ENCODE measurements at regions not wholly inside any gene's neighbourhood (a gene's known extent, or its start where the extent isn't known, plus 50 kb on each side); places are given as distances from the start of the nearest gene placed in this dataset.

GRCh38 chr1:34642679-34643078, 112.2 kb upstream of the GJB5 start:
- no peaks in the 10 kb centered on the region for H3K36me3 ChIP-seq (ENCODE audit: control insufficient read depth, insufficient read depth, low read length)
- H3K27me3 ChIP-seq (ENCODE audit: control insufficient read depth, insufficient read depth, low read length): no peaks in the 10 kb centered on the region
- no peak for FAIRE-seq
- H3K4me3 ChIP-seq (ENCODE audit: low read depth, low read length): no peak overlapping the region
- no peak for TF ChIP-seq CTCF (IDR thresholded peaks at IDR 0.05; ENCODE audit: insufficient read depth, low read length, severe bottlenecking)
- DNase-seq (ENCODE audit: low read depth): no peak

GRCh38 chr1:34645109-34645688, 109.6 kb upstream of the GJB5 start:
- no peak overlapping the region for H3K4me3 ChIP-seq (ENCODE audit: low read depth, low read length)
- TF ChIP-seq CTCF (IDR thresholded peaks at IDR 0.05; ENCODE audit: insufficient read depth, low read length, severe bottlenecking): no peak
- no peaks in the 10 kb centered on the region for H3K27me3 ChIP-seq (ENCODE audit: control insufficient read depth, insufficient read depth, low read length)
- FAIRE-seq (no peak), DNase-seq (ENCODE audit: low read depth) (no peak)
- no peaks in the 10 kb centered on the region for H3K36me3 ChIP-seq (ENCODE audit: control insufficient read depth, insufficient read depth, low read length)

- TF ChIP-seq CTCF (IDR thresholded peaks at IDR 0.05; ENCODE audit: insufficient read depth, low read length, severe bottlenecking): no peak
- FAIRE-seq (no peak), DNase-seq (ENCODE audit: low read depth) (no peak)
- Histone ChIP-seq H3K36me3 (ENCODE audit: control insufficient read depth, insufficient read depth, low read length) (no peaks in the 10 kb centered on the region), H3K27me3 (ENCODE audit: control insufficient read depth, insufficient read depth, low read length) (no peaks in the 10 kb centered on the region), H3K4me3 (ENCODE audit: low read depth, low read length) (no peak overlapping the region)
Measured at GRCh38 chr1:34645919-34646318, 108.9 kb upstream of the GJB5 start.

- Histone ChIP-seq H3K36me3 (ENCODE audit: control insufficient read depth, insufficient read depth, low read length) (no peaks in the 10 kb centered on the region), H3K27me3 (ENCODE audit: control insufficient read depth, insufficient read depth, low read length) (no peaks in the 10 kb centered on the region), H3K4me3 (ENCODE audit: low read depth, low read length) (no peak overlapping the region)
- DNase-seq (ENCODE audit: low read depth) (no peak), FAIRE-seq (no peak)
- no peak for TF ChIP-seq CTCF (IDR thresholded peaks at IDR 0.05; ENCODE audit: insufficient read depth, low read length, severe bottlenecking)
Measured at GRCh38 chr1:34648501-34648900, 106.3 kb upstream of the GJB5 start.

- no peaks in the 10 kb centered on the region for H3K36me3 ChIP-seq (ENCODE audit: control insufficient read depth, insufficient read depth, low read length)
- no peaks in the 10 kb centered on the region for H3K27me3 ChIP-seq (ENCODE audit: control insufficient read depth, insufficient read depth, low read length)
- no peak for TF ChIP-seq CTCF (IDR thresholded peaks at IDR 0.05; ENCODE audit: insufficient read depth, low read length, severe bottlenecking)
- no peak for FAIRE-seq
- H3K4me3 ChIP-seq (ENCODE audit: low read depth, low read length): no peak overlapping the region
- DNase-seq (ENCODE audit: low read depth): no peak
Measured at GRCh38 chr1:34650090-34650489, 104.8 kb upstream of the GJB5 start.

GRCh38 chr1:34650800-34651199, 104.0 kb upstream of the GJB5 start:
- H3K4me3 ChIP-seq (ENCODE audit: low read depth, low read length): no peak overlapping the region
- no peaks in the 10 kb centered on the region for H3K27me3 ChIP-seq (ENCODE audit: control insufficient read depth, insufficient read depth, low read length)
- DNase-seq (ENCODE audit: low read depth): no peak
- FAIRE-seq: no peak
- TF ChIP-seq CTCF (IDR thresholded peaks at IDR 0.05; ENCODE audit: insufficient read depth, low read length, severe bottlenecking): no peak
- no peaks in the 10 kb centered on the region for H3K36me3 ChIP-seq (ENCODE audit: control insufficient read depth, insufficient read depth, low read length)

All from bronchial epithelial cell (primary cell).